H1 (cell line): ENCODE measurements at regions not wholly inside any gene's neighbourhood (a gene's known extent, or its start where the extent isn't known, plus 50 kb on each side); places are given as distances from the start of the nearest gene placed in this dataset.

Source experiments
- CTCF ChIA-PET: fragments of 300-600 bp; sonication (Branson Sonifier 250); formaldehyde crosslinking; loops from one replicate; lab custom pipeline; 2021; ENCODE audit not compliant: partially characterized antibody; lab: Charles Lee
- POLR2A ChIA-PET: fragments of 300-600 bp; sonication (Branson Sonifier 250); formaldehyde crosslinking; loops from one replicate; lab custom pipeline; 2021; ENCODE audit warnings: inconsistent platforms; ENCODE audit not compliant: partially characterized antibody; lab: Charles Lee
- DNase-seq, 2 experiments: peaks; one replicate each; pipeline versions ENCODE4 v3.0.0 to v3.0.0-alpha.2; 2010 to 2022; ENCODE audit warnings: low spot score in 2 of 2, low read depth in 1 of 2, mixed read lengths in 1 of 2
- FAIRE-seq: peaks from 2 replicates; lab custom pipeline; 2011; peaks lifted over from hg19 to GRCh38; lab: Jason Lieb, UNC
- H2AFZ ChIP-seq: 2 replicates; pipeline ENCODE4 v1.8.1; 2012; ENCODE audit warnings: low read length, inconsistent platforms
- H2AK5ac ChIP-seq: 2 replicates; pipeline ENCODE4 v1.6.1; 2013; ENCODE audit warnings: low read depth, low read length
- H2BK120ac ChIP-seq: replicated peaks from 2 replicates; pipeline ENCODE3; 2013; ENCODE audit warnings: low read depth, low read length, inconsistent platforms
- H2BK12ac ChIP-seq: 2 replicates; pipeline ENCODE4 v1.6.1; 2013; ENCODE audit warnings: low read depth, low read length
- H2BK15ac ChIP-seq: 2 replicates; pipeline ENCODE4 v1.6.1; 2013; ENCODE audit warnings: low read length
- H2BK20ac ChIP-seq: 2 replicates; pipeline ENCODE4 v1.6.1; 2013; ENCODE audit warnings: low read length
- H2BK5ac ChIP-seq: 2 replicates; pipeline ENCODE4 v1.6.1; 2013; ENCODE audit warnings: low read depth, low read length
- H3K14ac ChIP-seq: 2 replicates; pipeline ENCODE4 v1.6.1; 2013; ENCODE audit warnings: inconsistent platforms; ENCODE audit not compliant: insufficient read length
- H3K18ac ChIP-seq: 2 replicates; pipeline ENCODE4 v1.6.1; 2013; ENCODE audit warnings: low read length; ENCODE audit errors: extremely low read depth
- H3K23ac ChIP-seq: 2 replicates; pipeline ENCODE4 v1.6.1; 2013; ENCODE audit warnings: inconsistent platforms; ENCODE audit not compliant: insufficient read length
- H3K23me2 ChIP-seq: 2 replicates; pipeline ENCODE4 v1.6.1; 2013; ENCODE audit warnings: low read depth, low read length
- H3K27ac ChIP-seq: 2 replicates; pipeline ENCODE4 v1.6.1; 2011; ENCODE audit warnings: low read depth, low read length, inconsistent platforms
- H3K27me3 ChIP-seq, 4 experiments: replicated peaks in 1 of 4; 1 replicate in 1 of 4; 2 replicates in 3 of 4; pipeline versions ENCODE4 v1.6.1 to v1.8.1; 2011 to 2013; ENCODE audit warnings: low read length in 3 of 4, mild to moderate bottlenecking in 3 of 4, inconsistent platforms in 2 of 4, mixed read lengths in 2 of 4, moderate library complexity in 1 of 4; ENCODE audit not compliant: control insufficient read depth in 3 of 4, insufficient read depth in 3 of 4; ENCODE audit errors: extremely low read depth in 1 of 4
- H3K36me3 ChIP-seq, 4 experiments: 2 replicates each; pipeline versions ENCODE4 v1.6.1 to v1.8.1; 2011 to 2013; ENCODE audit warnings: mild to moderate bottlenecking in 4 of 4, low read length in 3 of 4, moderate library complexity in 2 of 4, control low read depth in 1 of 4, inconsistent platforms in 1 of 4; ENCODE audit not compliant: insufficient read depth in 4 of 4, control insufficient read depth in 2 of 4
- H3K4ac ChIP-seq: replicated peaks from 2 replicates; pipeline ENCODE3; 2013; ENCODE audit warnings: low read length, low read depth, mixed read lengths, inconsistent platforms; ENCODE audit not compliant: insufficient read length
- H3K4me1 ChIP-seq, 4 experiments: replicated peaks in 1 of 4; 1 replicate in 1 of 4; 2 replicates in 3 of 4; pipeline versions ENCODE4 v1.6.1 to v1.8.1; 2011 to 2013; ENCODE audit warnings: low read length in 3 of 4, inconsistent platforms in 2 of 4, mixed read lengths in 1 of 4; ENCODE audit not compliant: insufficient read depth in 4 of 4, control insufficient read depth in 3 of 4
- H3K4me2 ChIP-seq, 2 experiments: 2 replicates each; pipeline versions ENCODE4 v1.6.1 to v1.8.1; 2011 to 2013; ENCODE audit warnings: low read depth in 2 of 2, low read length in 2 of 2, control low read depth in 1 of 2, inconsistent platforms in 1 of 2, mild to moderate bottlenecking in 1 of 2; ENCODE audit not compliant: insufficient read depth in 1 of 2
- H3K4me3 ChIP-seq, 4 experiments: fragments of 200-600, 300-600 bp in 1 of 4; sonication (generic), shearing (Covaris generic), sonication (Bioruptor Twin) in 1 of 4; 2 replicates each; pipeline versions ENCODE4 v1.5.1 to v1.8.1; 2011 to 2016; ENCODE audit warnings: low read length in 4 of 4, low read depth in 3 of 4, control low read depth in 2 of 4, inconsistent platforms in 2 of 4, mild to moderate bottlenecking in 2 of 4, mixed read lengths in 1 of 4, moderate library complexity in 1 of 4; ENCODE audit not compliant: insufficient read depth in 2 of 4; ENCODE audit errors: extremely low read depth in 1 of 4
- H3K56ac ChIP-seq: replicated peaks from 2 replicates; pipeline ENCODE3; 2013; ENCODE audit warnings: low read depth, mild to moderate bottlenecking, mixed read lengths, low read length, inconsistent platforms; ENCODE audit not compliant: insufficient read length
- H3K79me1 ChIP-seq: 2 replicates; pipeline ENCODE4 v1.6.1; 2013; ENCODE audit warnings: low read depth, low read length, control low read depth
- H3K79me2 ChIP-seq, 2 experiments: 2 replicates each; pipeline versions ENCODE4 v1.6.1 to v1.8.1; 2012 to 2013; ENCODE audit warnings: low read length in 2 of 2, mild to moderate bottlenecking in 2 of 2, inconsistent platforms in 1 of 2; ENCODE audit not compliant: insufficient read depth in 2 of 2, control insufficient read depth in 1 of 2
- H3K9ac ChIP-seq, 4 experiments: replicated peaks in 1 of 4; 1 replicate in 1 of 4; 2 replicates in 3 of 4; pipeline versions ENCODE4 v1.6.1 to v1.8.1; 2011 to 2013; ENCODE audit warnings: low read depth in 3 of 4, low read length in 3 of 4, control low read depth in 2 of 4, mild to moderate bottlenecking in 2 of 4, moderate library complexity in 2 of 4, inconsistent platforms in 1 of 4; ENCODE audit errors: extremely low read depth in 1 of 4
- H3K9me3 ChIP-seq, 2 experiments: 2 replicates each; pipeline versions ENCODE4 v1.6.1 to v1.8.1; 2012 to 2013; ENCODE audit warnings: mild to moderate bottlenecking in 2 of 2, moderate library complexity in 2 of 2, control low read depth in 1 of 2, inconsistent platforms in 1 of 2, low read depth in 1 of 2, low read length in 1 of 2, mixed read lengths in 1 of 2; ENCODE audit not compliant: insufficient read depth in 2 of 2
- H4K20me1 ChIP-seq, 2 experiments: replicated peaks in 1 of 2; 2 replicates each; pipeline versions ENCODE3 to v1.8.1; 2011 to 2013; ENCODE audit warnings: inconsistent platforms in 2 of 2, low read length in 2 of 2, mild to moderate bottlenecking in 1 of 2; ENCODE audit not compliant: insufficient read depth in 2 of 2, control insufficient read depth in 1 of 2
- H4K5ac ChIP-seq: 2 replicates; pipeline ENCODE4 v1.6.1; 2013; ENCODE audit warnings: low read length, low read depth, mixed read lengths, inconsistent platforms; ENCODE audit not compliant: insufficient read length
- H4K8ac ChIP-seq: 2 replicates; pipeline ENCODE4 v1.8.0; 2013; ENCODE audit warnings: mild to moderate bottlenecking, moderate library complexity, low read length, inconsistent platforms; ENCODE audit not compliant: insufficient read depth; ENCODE audit errors: extremely low read depth
- H4K91ac ChIP-seq: replicated peaks from 2 replicates; pipeline ENCODE3; 2013; ENCODE audit warnings: low read length, mixed read lengths, inconsistent platforms; ENCODE audit not compliant: insufficient read length
- BRCA1 ChIP-seq: IDR thresholded peaks from 2 replicates; pipeline ENCODE4 v1.6.1; 2012; ENCODE audit warnings: low read depth, low read length, improper control_type of control experiment
- CEBPB ChIP-seq: IDR thresholded peaks from 2 replicates; pipeline ENCODE4 v1.6.1; 2012; ENCODE audit warnings: low read depth, low read length
- GTF2F1 ChIP-seq: IDR thresholded peaks from 2 replicates; pipeline ENCODE4 v1.6.1; 2012; ENCODE audit warnings: low read depth, low read length, improper control_type of control experiment, borderline replicate concordance
- JUND ChIP-seq: IDR thresholded peaks from 2 replicates; pipeline ENCODE4 v1.6.1; 2011; ENCODE audit warnings: mild to moderate bottlenecking, improper control_type of control experiment, low read length
- RAD21 ChIP-seq, 2 experiments: IDR thresholded peaks in 1 of 2; conservative IDR thresholded peaks in 1 of 2; 2 replicates each; pipeline ENCODE4 v1.6.1; 2011; ENCODE audit warnings: low read depth in 2 of 2, low read length in 2 of 2, improper control_type of control experiment in 1 of 2, inconsistent platforms in 1 of 2, mild to moderate bottlenecking in 1 of 2, moderate library complexity in 1 of 2
- RBBP5 ChIP-seq: IDR thresholded peaks from 2 replicates; pipeline ENCODE4 v1.7.1; 2012; ENCODE audit warnings: low read depth, mild to moderate bottlenecking, inconsistent platforms, low read length, moderate library complexity, borderline replicate concordance
- SP2 ChIP-seq: IDR thresholded peaks from 2 replicates; pipeline ENCODE4 v1.6.1; 2012; ENCODE audit warnings: mild to moderate bottlenecking, low read length, inconsistent platforms
- TAF1 ChIP-seq: IDR thresholded peaks from 2 replicates; pipeline ENCODE4 v1.6.1; 2011; ENCODE audit warnings: mild to moderate bottlenecking, low read depth, low read length
- USF2 ChIP-seq: IDR thresholded peaks from 2 replicates; pipeline ENCODE4 v1.6.1; 2011; ENCODE audit warnings: low read length, improper control_type of control experiment
- WGBS, 2 experiments: shearing (Covaris generic) in 1 of 2; methylation state at CpG; one replicate each; pipeline versions ENCODE4 v1.1.6 to v1.1.7; 2013 to 2015; ENCODE audit warnings: low lambda C conversion rate in 2 of 2, mixed read lengths in 2 of 2, inconsistent platforms in 1 of 2, low coverage in 1 of 2, missing lambda C conversion rate in 1 of 2; ENCODE audit not compliant: insufficient replicate concordance in 2 of 2, insufficient coverage in 1 of 2, insufficient read length in 1 of 2; ENCODE audit errors: extremely low coverage in 1 of 2, missing lambda C conversion rate in 1 of 2; 5-methylcytosine and 5-hydroxymethylcytosine counted together
- TF ChIP-seq, protein P1 (sequence below): IDR thresholded peaks from 2 replicates; pipeline ENCODE4 v1.6.1; 2012; ENCODE audit warnings: low read length, inconsistent platforms
- TF ChIP-seq, protein P2 (sequence below): IDR thresholded peaks from 2 replicates; pipeline ENCODE4 v1.6.1; 2011; ENCODE audit warnings: low read depth, mild to moderate bottlenecking, low read length; ENCODE audit not compliant: insufficient read depth

DNA sequence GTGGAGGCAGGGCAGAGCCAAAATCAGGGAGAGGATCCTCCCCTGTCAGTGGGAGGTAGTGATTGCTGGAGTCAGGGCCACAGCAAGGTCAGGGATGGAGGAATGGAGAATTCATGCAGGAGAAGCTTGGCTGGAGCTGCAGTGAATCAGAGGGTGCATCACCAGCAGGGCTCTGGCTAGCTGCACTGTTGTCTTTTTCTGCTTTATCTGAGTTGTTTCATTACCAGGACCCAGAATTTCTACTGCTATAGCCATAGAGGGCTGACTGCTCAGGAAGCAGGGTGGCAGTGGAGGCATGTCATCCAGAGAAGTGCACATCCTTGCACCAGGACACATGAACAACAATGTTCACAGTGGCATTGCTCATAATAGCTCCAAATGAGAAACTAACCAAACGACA lies 113.5 kb upstream of the GALNT15 start:
- Histone ChIP-seq H3K18ac (no peak overlapping the region), H2BK20ac (no peak overlapping the region), H2BK15ac (no peak overlapping the region), H2AK5ac (no peak overlapping the region), H3K56ac (no peak overlapping the region), H4K20me1 (no peaks in the 10 kb centered on the region), H4K8ac (no peak overlapping the region), H3K36me3 (no peaks in the 10 kb centered on the region), H3K27ac (no peak overlapping the region), H3K79me2 (no peaks in the 10 kb centered on the region), H3K23me2 (no peaks in the 10 kb centered on the region), H3K9me3 (no peaks in the 10 kb centered on the region), H3K4ac (no peak overlapping the region), H3K9ac (no peak overlapping the region), H3K4me1 (no peaks in the 10 kb centered on the region), H3K4me2 (no peak overlapping the region), H2BK120ac (no peak overlapping the region), H2AFZ (no peak overlapping the region), H3K14ac (no peak overlapping the region), H3K79me1 (no peaks in the 10 kb centered on the region), H3K4me3 (no peak overlapping the region), H3K27me3 (no peaks in the 10 kb centered on the region), H4K5ac (no peak overlapping the region), H4K91ac (no peak overlapping the region), H2BK5ac (no peak overlapping the region), H2BK12ac (no peak overlapping the region), H3K23ac (no peak overlapping the region)
- WGBS, 2 experiments = 86% methylated on average over 1 of the region's 1 CpG; no CpG with 5 or more reads in 1 of the 2 experiments
- POLR2A ChIA-PET = interaction anchor here (0.7 kb wide), 1 partner anchor 46 kb away, joined by 3 read pairs; no protein-coding TSS in a partner anchor
- CTCF ChIA-PET = interaction anchor here (0.7 to 4.2 kb wide), 5 partner anchors 10 to 404 kb away, joined by 3 to 30 read pairs (median 3); no protein-coding TSS in a partner anchor
- DNase-seq (no peak), FAIRE-seq (no peak)
- TF ChIP-seq JUND (no peak), SP2 (no peak), GTF2F1 (no peak), USF2 (no peak), RAD21 (IDR thresholded peaks at IDR 0.05 in 1 of 2, conservative IDR thresholded peaks at IDR 0.05 in 1 of 2; ENCODE audit: low read depth in 2 of 2, low read length in 2 of 2) (no peak), CEBPB (no peak), TAF1 (no peak), RBBP5 (no peak), BRCA1 (no peak)
- TF ChIP-seq, protein P1, sequence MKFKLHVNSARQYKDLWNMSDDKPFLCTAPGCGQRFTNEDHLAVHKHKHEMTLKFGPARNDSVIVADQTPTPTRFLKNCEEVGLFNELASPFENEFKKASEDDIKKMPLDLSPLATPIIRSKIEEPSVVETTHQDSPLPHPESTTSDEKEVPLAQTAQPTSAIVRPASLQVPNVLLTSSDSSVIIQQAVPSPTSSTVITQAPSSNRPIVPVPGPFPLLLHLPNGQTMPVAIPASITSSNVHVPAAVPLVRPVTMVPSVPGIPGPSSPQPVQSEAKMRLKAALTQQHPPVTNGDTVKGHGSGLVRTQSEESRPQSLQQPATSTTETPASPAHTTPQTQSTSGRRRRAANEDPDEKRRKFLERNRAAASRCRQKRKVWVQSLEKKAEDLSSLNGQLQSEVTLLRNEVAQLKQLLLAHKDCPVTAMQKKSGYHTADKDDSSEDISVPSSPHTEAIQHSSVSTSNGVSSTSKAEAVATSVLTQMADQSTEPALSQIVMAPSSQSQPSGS = no peak
- TF ChIP-seq, protein P2, sequence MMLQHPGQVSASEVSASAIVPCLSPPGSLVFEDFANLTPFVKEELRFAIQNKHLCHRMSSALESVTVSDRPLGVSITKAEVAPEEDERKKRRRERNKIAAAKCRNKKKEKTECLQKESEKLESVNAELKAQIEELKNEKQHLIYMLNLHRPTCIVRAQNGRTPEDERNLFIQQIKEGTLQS = no peak
